ENCODE measurements at regions not wholly inside any gene's neighbourhood (a gene's known extent, or its start where the extent isn't known, plus 50 kb on each side); places are given as distances from the start of the nearest gene placed in this dataset.

DNA sequence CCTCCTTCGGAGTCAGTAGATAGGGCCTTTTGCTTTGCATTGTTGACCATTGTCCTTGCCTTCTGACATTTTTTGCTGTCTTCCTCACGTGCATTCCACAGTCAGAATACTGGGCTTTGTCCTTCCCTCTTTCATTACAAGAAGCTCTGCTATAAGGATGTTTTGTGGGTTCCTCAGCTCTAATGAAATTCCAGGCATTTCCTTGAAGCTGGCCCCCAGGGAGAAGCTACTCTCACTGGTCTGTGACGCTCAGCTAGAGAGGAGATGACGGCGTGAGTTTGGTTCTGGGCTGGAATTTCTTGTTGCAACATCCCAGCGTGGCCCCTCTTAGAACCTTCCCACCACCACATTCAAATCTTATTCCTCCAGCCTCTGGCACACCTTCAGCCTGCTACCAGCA lies 210.2 kb downstream of the TJP1 start:
- TF ChIP-seq, protein P1, sequence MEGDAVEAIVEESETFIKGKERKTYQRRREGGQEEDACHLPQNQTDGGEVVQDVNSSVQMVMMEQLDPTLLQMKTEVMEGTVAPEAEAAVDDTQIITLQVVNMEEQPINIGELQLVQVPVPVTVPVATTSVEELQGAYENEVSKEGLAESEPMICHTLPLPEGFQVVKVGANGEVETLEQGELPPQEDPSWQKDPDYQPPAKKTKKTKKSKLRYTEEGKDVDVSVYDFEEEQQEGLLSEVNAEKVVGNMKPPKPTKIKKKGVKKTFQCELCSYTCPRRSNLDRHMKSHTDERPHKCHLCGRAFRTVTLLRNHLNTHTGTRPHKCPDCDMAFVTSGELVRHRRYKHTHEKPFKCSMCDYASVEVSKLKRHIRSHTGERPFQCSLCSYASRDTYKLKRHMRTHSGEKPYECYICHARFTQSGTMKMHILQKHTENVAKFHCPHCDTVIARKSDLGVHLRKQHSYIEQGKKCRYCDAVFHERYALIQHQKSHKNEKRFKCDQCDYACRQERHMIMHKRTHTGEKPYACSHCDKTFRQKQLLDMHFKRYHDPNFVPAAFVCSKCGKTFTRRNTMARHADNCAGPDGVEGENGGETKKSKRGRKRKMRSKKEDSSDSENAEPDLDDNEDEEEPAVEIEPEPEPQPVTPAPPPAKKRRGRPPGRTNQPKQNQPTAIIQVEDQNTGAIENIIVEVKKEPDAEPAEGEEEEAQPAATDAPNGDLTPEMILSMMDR (IDR thresholded peaks at IDR 0.05): no peak
- no peak for TF ChIP-seq POLR2A (IDR thresholded peaks at IDR 0.05; ENCODE audit: low read depth)
- no peak for TF ChIP-seq POLR2AphosphoS5 (IDR thresholded peaks at IDR 0.05)
